ENCODE measurements at regions not wholly inside any gene's neighbourhood (a gene's known extent, or its start where the extent isn't known, plus 50 kb on each side); places are given as distances from the start of the nearest gene placed in this dataset.

DNA sequence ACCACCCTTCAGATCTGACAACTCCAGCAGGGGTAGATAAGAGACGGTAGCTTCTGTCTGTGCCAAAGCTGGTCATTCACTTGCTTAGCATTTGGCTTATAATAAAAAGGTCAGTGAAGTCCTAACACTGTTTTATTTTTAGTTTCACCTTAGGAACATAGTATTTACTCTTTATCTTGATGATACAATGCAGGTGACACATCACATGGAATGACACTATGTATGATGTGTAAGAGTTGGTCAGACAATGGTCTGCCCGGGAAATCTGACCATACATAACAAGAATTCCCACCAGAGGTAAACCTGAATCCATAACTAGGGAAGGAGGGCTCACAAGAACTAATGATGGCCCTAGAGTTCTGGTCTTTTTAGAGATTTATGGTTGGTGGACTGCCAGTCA, 66.6 kb downstream of the IFNG start:
- TF ChIP-seq, protein P1, sequence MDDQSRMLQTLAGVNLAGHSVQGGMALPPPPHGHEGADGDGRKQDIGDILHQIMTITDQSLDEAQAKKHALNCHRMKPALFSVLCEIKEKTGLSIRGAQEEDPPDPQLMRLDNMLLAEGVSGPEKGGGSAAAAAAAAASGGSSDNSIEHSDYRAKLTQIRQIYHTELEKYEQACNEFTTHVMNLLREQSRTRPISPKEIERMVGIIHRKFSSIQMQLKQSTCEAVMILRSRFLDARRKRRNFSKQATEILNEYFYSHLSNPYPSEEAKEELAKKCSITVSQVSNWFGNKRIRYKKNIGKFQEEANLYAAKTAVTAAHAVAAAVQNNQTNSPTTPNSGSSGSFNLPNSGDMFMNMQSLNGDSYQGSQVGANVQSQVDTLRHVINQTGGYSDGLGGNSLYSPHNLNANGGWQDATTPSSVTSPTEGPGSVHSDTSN (IDR thresholded peaks at IDR 0.05), result no peak
- no peak for TF ChIP-seq TAF1 (IDR thresholded peaks at IDR 0.05; ENCODE audit: borderline replicate concordance, low read depth, low read length)
- TF ChIP-seq, protein P2, sequence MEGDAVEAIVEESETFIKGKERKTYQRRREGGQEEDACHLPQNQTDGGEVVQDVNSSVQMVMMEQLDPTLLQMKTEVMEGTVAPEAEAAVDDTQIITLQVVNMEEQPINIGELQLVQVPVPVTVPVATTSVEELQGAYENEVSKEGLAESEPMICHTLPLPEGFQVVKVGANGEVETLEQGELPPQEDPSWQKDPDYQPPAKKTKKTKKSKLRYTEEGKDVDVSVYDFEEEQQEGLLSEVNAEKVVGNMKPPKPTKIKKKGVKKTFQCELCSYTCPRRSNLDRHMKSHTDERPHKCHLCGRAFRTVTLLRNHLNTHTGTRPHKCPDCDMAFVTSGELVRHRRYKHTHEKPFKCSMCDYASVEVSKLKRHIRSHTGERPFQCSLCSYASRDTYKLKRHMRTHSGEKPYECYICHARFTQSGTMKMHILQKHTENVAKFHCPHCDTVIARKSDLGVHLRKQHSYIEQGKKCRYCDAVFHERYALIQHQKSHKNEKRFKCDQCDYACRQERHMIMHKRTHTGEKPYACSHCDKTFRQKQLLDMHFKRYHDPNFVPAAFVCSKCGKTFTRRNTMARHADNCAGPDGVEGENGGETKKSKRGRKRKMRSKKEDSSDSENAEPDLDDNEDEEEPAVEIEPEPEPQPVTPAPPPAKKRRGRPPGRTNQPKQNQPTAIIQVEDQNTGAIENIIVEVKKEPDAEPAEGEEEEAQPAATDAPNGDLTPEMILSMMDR (IDR thresholded peaks at IDR 0.05), result no peak
- no peak for TF ChIP-seq EZH2phosphoT487 (IDR thresholded peaks at IDR 0.05; ENCODE audit: borderline replicate concordance, low read depth)
- TF ChIP-seq NFIC (IDR thresholded peaks at IDR 0.05; ENCODE audit: borderline replicate concordance), result no peak
- no peak for TF ChIP-seq POLR2AphosphoS5 (IDR thresholded peaks at IDR 0.05; ENCODE audit: low read depth, low read length)
- TF ChIP-seq, protein P3, sequence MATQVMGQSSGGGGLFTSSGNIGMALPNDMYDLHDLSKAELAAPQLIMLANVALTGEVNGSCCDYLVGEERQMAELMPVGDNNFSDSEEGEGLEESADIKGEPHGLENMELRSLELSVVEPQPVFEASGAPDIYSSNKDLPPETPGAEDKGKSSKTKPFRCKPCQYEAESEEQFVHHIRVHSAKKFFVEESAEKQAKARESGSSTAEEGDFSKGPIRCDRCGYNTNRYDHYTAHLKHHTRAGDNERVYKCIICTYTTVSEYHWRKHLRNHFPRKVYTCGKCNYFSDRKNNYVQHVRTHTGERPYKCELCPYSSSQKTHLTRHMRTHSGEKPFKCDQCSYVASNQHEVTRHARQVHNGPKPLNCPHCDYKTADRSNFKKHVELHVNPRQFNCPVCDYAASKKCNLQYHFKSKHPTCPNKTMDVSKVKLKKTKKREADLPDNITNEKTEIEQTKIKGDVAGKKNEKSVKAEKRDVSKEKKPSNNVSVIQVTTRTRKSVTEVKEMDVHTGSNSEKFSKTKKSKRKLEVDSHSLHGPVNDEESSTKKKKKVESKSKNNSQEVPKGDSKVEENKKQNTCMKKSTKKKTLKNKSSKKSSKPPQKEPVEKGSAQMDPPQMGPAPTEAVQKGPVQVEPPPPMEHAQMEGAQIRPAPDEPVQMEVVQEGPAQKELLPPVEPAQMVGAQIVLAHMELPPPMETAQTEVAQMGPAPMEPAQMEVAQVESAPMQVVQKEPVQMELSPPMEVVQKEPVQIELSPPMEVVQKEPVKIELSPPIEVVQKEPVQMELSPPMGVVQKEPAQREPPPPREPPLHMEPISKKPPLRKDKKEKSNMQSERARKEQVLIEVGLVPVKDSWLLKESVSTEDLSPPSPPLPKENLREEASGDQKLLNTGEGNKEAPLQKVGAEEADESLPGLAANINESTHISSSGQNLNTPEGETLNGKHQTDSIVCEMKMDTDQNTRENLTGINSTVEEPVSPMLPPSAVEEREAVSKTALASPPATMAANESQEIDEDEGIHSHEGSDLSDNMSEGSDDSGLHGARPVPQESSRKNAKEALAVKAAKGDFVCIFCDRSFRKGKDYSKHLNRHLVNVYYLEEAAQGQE (IDR thresholded peaks at IDR 0.05; ENCODE audit: low read depth, low read length), result no peak
- TF ChIP-seq RAD21 (IDR thresholded peaks at IDR 0.05; ENCODE audit: low read length), result no peak
- TF ChIP-seq, protein P4, sequence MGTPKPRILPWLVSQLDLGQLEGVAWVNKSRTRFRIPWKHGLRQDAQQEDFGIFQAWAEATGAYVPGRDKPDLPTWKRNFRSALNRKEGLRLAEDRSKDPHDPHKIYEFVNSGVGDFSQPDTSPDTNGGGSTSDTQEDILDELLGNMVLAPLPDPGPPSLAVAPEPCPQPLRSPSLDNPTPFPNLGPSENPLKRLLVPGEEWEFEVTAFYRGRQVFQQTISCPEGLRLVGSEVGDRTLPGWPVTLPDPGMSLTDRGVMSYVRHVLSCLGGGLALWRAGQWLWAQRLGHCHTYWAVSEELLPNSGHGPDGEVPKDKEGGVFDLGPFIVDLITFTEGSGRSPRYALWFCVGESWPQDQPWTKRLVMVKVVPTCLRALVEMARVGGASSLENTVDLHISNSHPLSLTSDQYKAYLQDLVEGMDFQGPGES (IDR thresholded peaks at IDR 0.05; ENCODE audit: low read depth, low read length), result no peak
- TF ChIP-seq FOSL2 (IDR thresholded peaks at IDR 0.05; ENCODE audit: borderline replicate concordance, low read depth), result no peak
- no peak for TF ChIP-seq FOXM1 (IDR thresholded peaks at IDR 0.05; ENCODE audit: low read depth)
- no peak for TF ChIP-seq GABPA (IDR thresholded peaks at IDR 0.05; ENCODE audit: low read depth)
- TF ChIP-seq SIN3A (IDR thresholded peaks at IDR 0.05; ENCODE audit: borderline replicate concordance, low read depth, low read length), result no peak
